GM18505 (cell line): ENCODE measurements at regions not wholly inside any gene's neighbourhood (a gene's known extent, or its start where the extent isn't known, plus 50 kb on each side); places are given as distances from the start of the nearest gene placed in this dataset.
"Not testable (repeated sequence)": the region's sequence is repeated elsewhere in the genome, so short reads cannot be mapped to it uniquely, and the experiment has no call there.

Experiments
- ATAC-seq: cut with Tn5 transposase; IDR thresholded peaks from one replicate; pipeline ENCODE4 v1.9.1; 2021; ENCODE audit not compliant: unreplicated experiment
- POLR2A ChIP-seq: IDR thresholded peaks from 4 replicates; pipeline ENCODE4 v1.6.1; 2011; ENCODE audit warnings: borderline replicate concordance; ENCODE audit not compliant: insufficient read depth, insufficient read length; ENCODE audit errors: extremely low read depth

GRCh38 chr1:144140243-144140642, 168.5 kb upstream of the FAM72C start:
- ATAC-seq = not testable (repeated sequence)

- not testable (repeated sequence) for ATAC-seq
These were observed 133.2 kb upstream of the FAM72C start for GRCh38 chr1:144105006-144105405.

DNA sequence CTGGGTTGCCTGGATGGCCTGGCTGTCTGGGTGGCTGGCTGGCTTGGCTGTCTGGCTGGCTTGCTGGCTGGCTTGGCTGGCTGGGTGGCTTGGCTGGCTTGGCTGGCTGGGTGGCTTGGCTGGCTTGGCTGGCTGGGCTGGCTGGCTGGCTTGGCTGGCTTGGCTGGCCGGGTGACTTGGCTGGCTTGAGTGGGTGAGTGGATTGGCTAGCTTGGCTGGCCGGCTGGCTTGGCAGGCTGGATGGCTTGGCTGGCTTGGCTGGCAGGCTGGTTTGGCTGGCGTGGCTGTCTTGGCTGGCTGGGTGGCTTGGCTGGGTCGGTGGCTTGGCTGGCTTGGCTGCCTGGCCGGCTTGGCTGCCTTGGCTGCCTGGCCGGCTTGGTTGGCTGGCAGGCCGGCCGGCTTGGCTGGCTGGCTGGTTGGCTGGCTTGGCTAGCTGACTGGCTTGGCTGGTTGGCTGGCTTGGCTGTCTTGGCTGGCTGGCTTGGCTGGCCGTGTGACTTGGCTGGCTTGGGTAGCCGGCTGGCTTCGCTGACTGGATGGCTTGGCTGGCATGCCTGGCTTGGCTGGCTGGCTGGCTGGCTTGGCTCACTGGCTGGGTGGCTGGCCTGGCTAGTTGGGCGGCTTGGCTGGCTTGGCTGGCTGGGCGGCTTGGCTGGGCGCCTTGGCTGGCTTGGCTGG, 132.4 kb upstream of the FAM72C start:
- not testable (repeated sequence) for ATAC-seq

DNA sequence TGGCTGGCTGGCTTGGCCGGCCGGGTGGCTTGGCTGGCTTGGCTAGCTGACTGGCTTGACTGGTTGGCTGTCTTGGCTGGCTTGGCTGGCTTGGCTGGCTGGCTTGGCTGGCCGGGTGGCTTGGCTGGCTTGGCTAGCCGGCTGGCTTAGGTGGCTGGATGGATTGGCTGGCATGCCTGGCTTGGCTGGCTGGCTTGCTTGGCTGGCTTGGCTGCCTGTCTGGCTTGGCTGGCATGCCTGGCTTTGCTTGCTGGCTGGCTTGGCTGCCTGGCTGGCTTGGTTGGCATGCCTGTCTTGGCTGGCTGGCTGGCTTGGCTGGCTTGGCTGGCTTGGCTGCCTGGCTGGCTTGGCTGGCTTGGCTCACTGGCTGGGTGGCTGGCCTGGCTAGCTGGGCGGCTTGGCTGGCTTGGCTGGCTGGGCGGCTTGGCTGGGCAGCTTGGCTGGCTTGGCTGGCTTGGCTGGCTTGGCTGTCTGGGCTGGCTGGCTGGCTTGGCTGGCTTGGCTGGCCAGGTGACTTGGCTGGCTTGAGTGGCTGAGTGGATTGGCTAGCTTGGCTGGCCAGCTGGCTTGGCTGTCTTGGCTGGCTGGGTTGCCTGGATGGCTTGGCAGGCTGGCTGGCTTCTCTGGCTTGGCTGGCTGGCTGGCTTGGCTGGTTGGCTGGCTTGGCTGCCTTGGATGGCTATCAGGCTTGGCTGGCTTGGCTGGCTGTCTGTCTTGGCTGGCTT, 131.5 kb upstream of the FAM72C start:
- ATAC-seq = not testable (repeated sequence)

DNA sequence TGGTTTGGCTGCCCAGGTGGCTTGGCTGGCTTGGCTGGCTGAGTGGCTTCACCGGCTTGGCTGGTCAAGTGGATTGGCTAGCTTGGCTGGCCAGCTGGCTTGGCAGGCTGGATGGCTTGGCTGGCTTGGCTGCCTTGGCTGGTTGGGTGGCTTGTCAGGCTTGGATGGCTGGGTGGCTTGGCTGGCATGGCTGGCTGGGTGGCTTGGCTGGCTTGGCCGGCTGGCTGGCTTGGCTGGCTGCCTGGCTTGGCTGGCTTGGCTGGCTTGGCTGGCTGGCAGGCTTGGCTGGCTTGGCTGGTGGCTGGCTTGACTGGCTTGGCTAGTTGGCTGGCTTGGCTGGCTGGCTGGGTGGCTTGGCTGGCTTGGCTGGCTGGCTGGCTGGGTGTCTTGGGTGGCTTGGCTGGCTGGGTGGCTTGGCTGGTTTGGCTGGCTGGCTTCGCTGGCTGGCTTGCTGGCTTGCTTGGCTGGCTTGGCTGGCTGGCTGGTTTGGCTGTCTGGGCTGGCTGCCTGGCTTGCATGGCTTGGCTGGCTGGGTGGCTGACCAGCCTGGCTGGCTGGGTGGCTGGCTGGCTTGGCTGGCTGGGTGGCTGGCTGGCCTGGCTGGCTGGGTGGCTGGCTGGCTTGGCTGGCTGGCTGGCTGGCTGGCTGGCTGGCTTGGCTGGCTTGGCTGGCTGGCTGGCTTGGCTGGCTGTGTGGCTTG, 130.4 kb upstream of the FAM72C start:
- not testable (repeated sequence) for ATAC-seq

GRCh38 chr1:144101397-144102045, 129.7 kb upstream of the FAM72C start:
- no peak for TF ChIP-seq POLR2A
- no peak for ATAC-seq

GRCh38 chr1:144077167-144077841, 105.5 kb upstream of the FAM72C start:
- ATAC-seq = not testable (repeated sequence)

DNA sequence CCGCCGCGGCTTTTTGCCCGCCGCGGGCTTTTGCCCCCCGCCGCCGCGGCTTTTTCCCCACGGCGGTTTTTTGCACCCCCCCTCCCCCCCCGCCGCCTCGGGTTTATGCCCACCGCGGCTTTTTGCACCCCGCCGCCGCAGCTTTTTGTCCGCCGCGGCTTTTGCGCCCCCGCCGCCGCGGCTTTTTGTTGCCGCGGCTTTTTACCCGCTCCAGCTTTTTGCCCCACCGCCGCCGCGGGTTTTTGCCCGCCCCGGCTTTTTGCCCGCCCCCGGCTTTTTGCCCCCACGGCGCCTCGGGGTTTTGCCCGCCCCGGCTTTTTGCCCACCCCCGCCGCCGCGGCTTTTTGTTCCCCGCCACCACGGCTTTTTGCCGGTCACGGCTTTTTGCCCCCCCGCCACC, 104.9 kb upstream of the FAM72C start:
- ATAC-seq = not testable (repeated sequence)

DNA sequence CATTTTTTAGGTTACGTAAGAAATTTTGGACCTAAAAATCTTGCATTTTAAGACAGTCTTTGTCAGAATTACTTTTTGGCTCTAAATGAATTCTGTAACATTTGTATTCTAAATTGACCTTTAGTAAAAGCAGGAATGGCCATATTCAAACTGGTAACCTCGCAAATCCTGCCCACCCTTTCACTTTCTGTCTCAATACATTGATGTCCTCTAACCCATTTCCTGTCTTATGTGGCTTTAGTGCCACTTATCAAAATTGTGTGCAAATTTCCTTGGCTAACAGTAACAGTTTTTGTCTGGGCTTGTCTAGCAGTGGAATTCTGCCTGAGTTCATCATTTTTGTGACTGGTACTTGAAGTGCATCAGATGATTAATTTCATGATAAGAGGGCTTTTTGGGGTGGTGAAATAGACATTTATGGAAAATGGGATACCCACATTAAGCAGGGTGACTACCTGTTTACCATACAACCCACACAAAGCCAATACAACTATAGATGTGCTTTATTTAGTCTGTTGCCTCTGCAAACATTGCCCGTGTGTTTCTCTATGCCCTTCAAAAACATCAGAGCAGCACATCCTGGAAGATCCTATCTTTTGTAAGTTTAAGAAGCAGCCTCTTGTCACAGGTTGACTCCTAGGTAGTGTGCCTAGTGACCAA, 98.7 kb upstream of the FAM72C start:
- ATAC-seq = not testable (repeated sequence)

GRCh38 chr1:144067042-144067441, 95.3 kb upstream of the FAM72C start:
- ATAC-seq = not testable (repeated sequence)

- ATAC-seq = not testable (repeated sequence)
These were observed 94.5 kb upstream of the FAM72C start for GRCh38 chr1:144066071-144066813.

- not testable (repeated sequence) for ATAC-seq
These were observed 93.7 kb upstream of the FAM72C start for GRCh38 chr1:144065299-144066060.

DNA sequence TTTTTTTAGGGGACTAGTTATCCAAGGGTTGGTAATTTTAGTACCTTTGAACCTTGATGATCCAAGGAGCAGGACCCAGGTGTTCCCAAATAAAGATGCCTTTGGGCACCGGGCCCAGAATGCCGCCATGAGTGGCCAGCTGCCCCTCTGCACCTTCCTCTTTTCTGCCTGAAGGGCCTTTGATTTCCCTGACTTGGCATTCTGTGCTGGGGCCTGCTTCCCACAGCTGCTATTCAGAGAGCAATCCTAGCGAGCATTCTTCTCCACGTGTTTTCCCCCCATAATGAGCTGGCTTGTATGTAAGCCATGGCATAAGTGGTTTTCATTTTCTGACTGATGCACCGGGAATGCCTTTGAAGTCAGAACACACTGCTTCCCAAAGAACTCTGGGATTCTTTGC, 77.6 kb upstream of the FAM72C start:
- ATAC-seq = not testable (repeated sequence)

DNA sequence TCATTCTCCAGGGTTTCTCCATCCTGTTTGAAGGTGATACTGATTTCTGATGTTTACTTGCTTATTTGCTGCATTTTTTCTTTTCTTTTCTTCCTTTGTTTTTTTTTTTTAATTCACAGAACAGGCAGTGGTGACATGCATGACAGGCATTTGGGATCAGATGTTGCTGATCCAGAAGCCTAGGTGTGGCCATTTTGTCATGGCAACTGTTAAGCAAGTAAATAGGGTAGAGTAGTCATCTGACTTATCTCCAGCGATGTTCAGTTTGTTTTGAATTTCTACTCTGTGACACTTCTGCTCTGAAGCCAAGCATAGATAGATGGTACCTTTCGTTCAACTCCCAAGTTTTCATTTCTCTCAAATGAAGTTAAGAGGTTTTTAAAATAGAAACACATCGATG, 74.9 kb upstream of the FAM72C start:
- not testable (repeated sequence) for ATAC-seq

GRCh38 chr1:144045751-144046546, 74.2 kb upstream of the FAM72C start:
- ATAC-seq = not testable (repeated sequence)

GRCh38 chr1:144042251-144042650, 70.5 kb upstream of the FAM72C start:
- not testable (repeated sequence) for ATAC-seq

GRCh38 chr1:144040293-144040692, 68.5 kb upstream of the FAM72C start:
- not testable (repeated sequence) for ATAC-seq
